ENCODE measurements at regions not wholly inside any gene's neighbourhood (a gene's known extent, or its start where the extent isn't known, plus 50 kb on each side); places are given as distances from the start of the nearest gene placed in this dataset.

DNA sequence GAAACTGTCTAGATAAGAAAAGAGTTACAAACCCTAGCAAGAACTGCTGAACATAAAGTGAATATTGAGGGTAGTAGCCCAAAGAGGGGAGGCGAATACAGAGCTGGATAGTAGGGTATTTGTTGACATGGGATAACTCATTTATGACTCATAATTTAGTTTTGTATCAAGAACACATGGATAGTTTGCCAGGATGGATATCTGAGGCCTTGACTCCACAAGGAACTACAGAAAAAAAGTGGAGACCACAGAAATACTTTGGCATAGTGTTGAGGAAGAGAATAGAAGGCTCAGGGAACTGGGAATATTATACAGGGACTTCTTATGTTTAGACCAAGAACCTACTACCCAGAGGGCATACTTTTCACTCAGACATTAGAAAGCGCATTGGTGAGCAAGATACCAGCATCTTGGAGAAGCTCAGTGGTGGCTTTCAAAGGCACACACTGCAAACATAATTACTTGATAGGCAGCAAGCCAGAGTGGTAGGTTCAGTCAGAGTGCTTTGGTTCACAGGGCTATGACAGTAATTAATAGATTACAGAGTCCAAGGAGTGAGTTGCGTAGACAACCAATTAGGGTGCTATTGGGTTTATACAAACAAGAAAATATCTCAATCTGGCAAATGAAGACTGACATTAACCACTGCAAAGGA is 51.9 kb upstream of the ZBTB7C start:
- TF ChIP-seq EZH2 (IDR thresholded peaks at IDR 0.05; ENCODE audit: borderline replicate concordance, low read length) (no peak), CTCF (IDR thresholded peaks at IDR 0.05; ENCODE audit: low read length) (no peak)
